ENCODE measurements at regions not wholly inside any gene's neighbourhood (a gene's known extent, or its start where the extent isn't known, plus 50 kb on each side); places are given as distances from the start of the nearest gene placed in this dataset.

DNA sequence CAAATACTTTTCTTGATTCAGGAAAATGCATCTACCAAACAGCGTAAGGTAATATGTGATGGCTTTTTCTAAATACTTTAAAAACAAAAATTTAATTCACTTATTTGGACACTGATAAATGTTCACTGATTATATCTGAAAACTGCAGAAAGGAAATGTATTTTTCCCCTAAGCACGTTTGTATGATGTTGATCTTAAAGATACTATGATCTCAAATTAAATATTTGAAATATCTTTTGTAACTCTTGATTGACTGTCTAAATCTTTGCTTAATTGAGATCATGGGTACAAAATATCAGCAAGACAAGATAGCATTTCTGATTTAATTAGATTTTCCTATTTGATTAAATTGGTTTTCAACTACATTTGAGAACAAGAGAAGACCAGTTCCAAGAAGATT is 281.0 kb upstream of the UGT8 start:
- TF ChIP-seq POLR2A (IDR thresholded peaks at IDR 0.05), result no peak
- TF ChIP-seq, protein P1, sequence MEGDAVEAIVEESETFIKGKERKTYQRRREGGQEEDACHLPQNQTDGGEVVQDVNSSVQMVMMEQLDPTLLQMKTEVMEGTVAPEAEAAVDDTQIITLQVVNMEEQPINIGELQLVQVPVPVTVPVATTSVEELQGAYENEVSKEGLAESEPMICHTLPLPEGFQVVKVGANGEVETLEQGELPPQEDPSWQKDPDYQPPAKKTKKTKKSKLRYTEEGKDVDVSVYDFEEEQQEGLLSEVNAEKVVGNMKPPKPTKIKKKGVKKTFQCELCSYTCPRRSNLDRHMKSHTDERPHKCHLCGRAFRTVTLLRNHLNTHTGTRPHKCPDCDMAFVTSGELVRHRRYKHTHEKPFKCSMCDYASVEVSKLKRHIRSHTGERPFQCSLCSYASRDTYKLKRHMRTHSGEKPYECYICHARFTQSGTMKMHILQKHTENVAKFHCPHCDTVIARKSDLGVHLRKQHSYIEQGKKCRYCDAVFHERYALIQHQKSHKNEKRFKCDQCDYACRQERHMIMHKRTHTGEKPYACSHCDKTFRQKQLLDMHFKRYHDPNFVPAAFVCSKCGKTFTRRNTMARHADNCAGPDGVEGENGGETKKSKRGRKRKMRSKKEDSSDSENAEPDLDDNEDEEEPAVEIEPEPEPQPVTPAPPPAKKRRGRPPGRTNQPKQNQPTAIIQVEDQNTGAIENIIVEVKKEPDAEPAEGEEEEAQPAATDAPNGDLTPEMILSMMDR (IDR thresholded peaks at IDR 0.05 in 4 of 5, conservative IDR thresholded peaks at IDR 0.05 in 1 of 5), result no peak

Measured in gastrocnemius medialis (tissue), 4 donors.